Trophoblast cell (in vitro differentiated cells and primary cell): ENCODE measurements at regions not wholly inside any gene's neighbourhood (a gene's known extent, or its start where the extent isn't known, plus 50 kb on each side); places are given as distances from the start of the nearest gene placed in this dataset.

ENCODE experiments used
- DNase-seq, 2 donors: peaks; one replicate each; pipeline ENCODE4 v3.0.0-alpha.2; 2016
- H2AFZ ChIP-seq: 2 replicates; pipeline ENCODE4 v1.6.1; 2013; ENCODE audit warnings: low read length, moderate library complexity, mild to moderate bottlenecking; ENCODE audit not compliant: insufficient read depth, poor library complexity
- H2AK5ac ChIP-seq: 2 replicates; pipeline ENCODE4 v1.6.1; 2013; ENCODE audit warnings: mild to moderate bottlenecking, low read length
- H2BK120ac ChIP-seq: 2 replicates; pipeline ENCODE4 v1.6.1; 2013; ENCODE audit warnings: low read length, mild to moderate bottlenecking, moderate library complexity; ENCODE audit not compliant: insufficient read depth, poor library complexity
- H2BK12ac ChIP-seq: 2 replicates; pipeline ENCODE4 v1.6.1; 2013; ENCODE audit warnings: mild to moderate bottlenecking, low read length, moderate library complexity
- H2BK5ac ChIP-seq: 2 replicates; pipeline ENCODE4 v1.6.1; 2013; ENCODE audit warnings: low read length, low read depth, moderate library complexity, mild to moderate bottlenecking; ENCODE audit not compliant: poor library complexity
- H3K14ac ChIP-seq: 2 replicates; pipeline ENCODE4 v1.6.1; 2013; ENCODE audit warnings: mild to moderate bottlenecking, low read length
- H3K18ac ChIP-seq: 2 replicates; pipeline ENCODE4 v1.6.1; 2013; ENCODE audit warnings: mild to moderate bottlenecking, low read length
- H3K23ac ChIP-seq: 2 replicates; pipeline ENCODE4 v1.6.1; 2013; ENCODE audit warnings: low read length
- H3K27ac ChIP-seq: 2 replicates; pipeline ENCODE4 v1.5.1; 2013; ENCODE audit warnings: low read depth, mild to moderate bottlenecking, inconsistent platforms, low read length, moderate library complexity
- H3K27me3 ChIP-seq: 2 replicates; pipeline ENCODE4 v1.6.1; 2013; ENCODE audit warnings: inconsistent platforms, mild to moderate bottlenecking, low read length, moderate library complexity; ENCODE audit not compliant: insufficient read depth
- H3K36me3 ChIP-seq, 2 experiments: 1 replicate in 1 of 2; 2 replicates in 1 of 2; pipeline ENCODE4 v1.6.1; 2013; ENCODE audit warnings: low read length in 2 of 2, mild to moderate bottlenecking in 2 of 2, moderate library complexity in 1 of 2; ENCODE audit not compliant: insufficient read depth in 2 of 2, control insufficient read depth in 1 of 2
- H3K4ac ChIP-seq: 2 replicates; pipeline ENCODE4 v1.6.1; 2013; ENCODE audit warnings: low read depth, mild to moderate bottlenecking, low read length, moderate library complexity
- H3K4me1 ChIP-seq, 2 experiments: 1 replicate in 1 of 2; 2 replicates in 1 of 2; pipeline ENCODE4 v1.6.1; 2013; ENCODE audit warnings: low read length in 2 of 2, mild to moderate bottlenecking in 2 of 2, moderate library complexity in 1 of 2; ENCODE audit not compliant: insufficient read depth in 2 of 2, control insufficient read depth in 1 of 2
- H3K4me2 ChIP-seq: 2 replicates; pipeline ENCODE4 v1.6.1; 2013; ENCODE audit warnings: inconsistent platforms, mild to moderate bottlenecking, low read length, moderate library complexity
- H3K4me3 ChIP-seq: 2 replicates; pipeline ENCODE4 v1.5.1; 2013; ENCODE audit warnings: mild to moderate bottlenecking, low read depth, low read length, inconsistent platforms
- H3K79me1 ChIP-seq: one replicate; pipeline ENCODE4 v1.6.1; 2013; ENCODE audit warnings: low read length
- H3K79me2 ChIP-seq: 2 replicates; pipeline ENCODE4 v1.6.1; 2013; ENCODE audit warnings: low read length, mild to moderate bottlenecking; ENCODE audit not compliant: control insufficient read depth, insufficient read depth, poor library complexity
- H3K9ac ChIP-seq: 2 replicates; pipeline ENCODE4 v1.6.1; 2013; ENCODE audit warnings: mild to moderate bottlenecking, low read length
- H3K9me3 ChIP-seq: 2 replicates; pipeline ENCODE4 v1.6.1; 2013; ENCODE audit warnings: low read depth, mild to moderate bottlenecking, control low read depth, inconsistent platforms, low read length; ENCODE audit not compliant: insufficient read depth
- H4K12ac ChIP-seq: 2 replicates; pipeline ENCODE4 v1.6.1; 2013; ENCODE audit warnings: low read depth, mild to moderate bottlenecking, low read length, moderate library complexity
- H4K8ac ChIP-seq: 2 replicates; pipeline ENCODE4 v1.6.1; 2013; ENCODE audit warnings: low read depth, mild to moderate bottlenecking, low read length, moderate library complexity
- H4K91ac ChIP-seq: one replicate; pipeline ENCODE4 v1.6.1; 2013; ENCODE audit warnings: low read depth, mild to moderate bottlenecking, low read length, moderate library complexity
- WGBS: extraction: QIAGEN DNeasy Blood & Tissue Kit; methylation state at CpG from one replicate; pipeline ENCODE4 v1.1.7; 2013; ENCODE audit warnings: missing lambda C conversion rate; ENCODE audit not compliant: insufficient read length, insufficient coverage; ENCODE audit errors: extremely low coverage; 5-methylcytosine and 5-hydroxymethylcytosine counted together

- Histone ChIP-seq H4K91ac (no peak overlapping the region), H2BK5ac (no peak overlapping the region), H4K12ac (no peak overlapping the region), H3K79me1 (peaks cover 4% of the 10 kb centered on the region), H3K4me1 (peaks cover 8 to 14% of the 10 kb centered on the region in 2 experiments), H2AFZ (no peak overlapping the region), H3K9ac (no peak overlapping the region), H3K9me3 (no peaks in the 10 kb centered on the region), H3K18ac (no peak overlapping the region), H3K23ac (no peak overlapping the region), H4K8ac (no peak overlapping the region), H3K27me3 (no peaks in the 10 kb centered on the region), H3K36me3 (no peaks in the 10 kb centered on the region), H2BK120ac (no peak overlapping the region), H3K14ac (no peak overlapping the region), H3K4me3 (no peak overlapping the region), H2BK12ac (no peak overlapping the region), H3K4me2 (no peak overlapping the region), H3K4ac (no peak overlapping the region), H3K79me2 (no peaks in the 10 kb centered on the region), H2AK5ac (no peak overlapping the region), H3K27ac (no peak overlapping the region)
- DNase-seq: peak in 1 of 2 donors; percentile 37
- WGBS: no CpG with 5 or more reads among the region's 1 CpG
Observed at GRCh38 chr10:35925493-35925892, 283.4 kb upstream of the FZD8 start.

GRCh38 chr10:35924759-35925158 lies 282.7 kb upstream of the FZD8 start:
- Histone ChIP-seq H4K91ac (no peak overlapping the region), H2BK12ac (no peak overlapping the region), H3K9ac (no peak overlapping the region), H4K12ac (no peak overlapping the region), H3K36me3 (no peaks in the 10 kb centered on the region), H3K79me2 (no peaks in the 10 kb centered on the region), H3K4me2 (no peak overlapping the region), H3K27me3 (no peaks in the 10 kb centered on the region), H2BK5ac (no peak overlapping the region), H3K23ac (no peak overlapping the region), H3K27ac (no peak overlapping the region), H3K79me1 (peaks cover 4% of the 10 kb centered on the region), H2AFZ (no peak overlapping the region), H3K14ac (no peak overlapping the region), H3K9me3 (no peaks in the 10 kb centered on the region), H3K4ac (no peak overlapping the region), H3K18ac (no peak overlapping the region), H3K4me3 (no peak overlapping the region), H2AK5ac (no peak overlapping the region), H2BK120ac (no peak overlapping the region), H3K4me1 (peaks cover 8 to 14% of the 10 kb centered on the region in 2 experiments), H4K8ac (no peak overlapping the region)
- WGBS: no CpG with 5 or more reads among the region's 1 CpG
- no peak for DNase-seq

GRCh38 chr10:35922876-35923600 lies 280.9 kb upstream of the FZD8 start:
- no peak overlapping the region for H3K9ac ChIP-seq
- no peak overlapping the region for H3K4me2 ChIP-seq
- H3K27ac ChIP-seq: no peak overlapping the region
- no peaks in the 10 kb centered on the region for H3K36me3 ChIP-seq
- no peak overlapping the region for H3K4ac ChIP-seq
- H4K91ac ChIP-seq: no peak overlapping the region
- no peaks in the 10 kb centered on the region for H3K79me2 ChIP-seq
- no peak overlapping the region for H3K14ac ChIP-seq
- no peak overlapping the region for H3K4me3 ChIP-seq
- no peaks in the 10 kb centered on the region for H3K9me3 ChIP-seq
- H2BK12ac ChIP-seq: no peak overlapping the region
- H3K27me3 ChIP-seq: no peaks in the 10 kb centered on the region
- H2AK5ac ChIP-seq: no peak overlapping the region
- no peak overlapping the region for H4K12ac ChIP-seq
- no peak overlapping the region for H2BK120ac ChIP-seq
- H3K18ac ChIP-seq: no peak overlapping the region
- peak overlapping the region; percentile 98 for H3K23ac ChIP-seq
- no peak overlapping the region for H4K8ac ChIP-seq
- no peak for DNase-seq
- H2AFZ ChIP-seq: no peak overlapping the region
- H2BK5ac ChIP-seq: no peak overlapping the region
- peaks cover 8 to 14% of the 10 kb centered on the region in 2 experiments for H3K4me1 ChIP-seq
- WGBS: no CpG with 5 or more reads among the region's 4 CpGs
- H3K79me1 ChIP-seq: peaks cover 4% of the 10 kb centered on the region

GRCh38 chr10:35921866-35922350 lies 279.8 kb upstream of the FZD8 start:
- no peaks in the 10 kb centered on the region for H3K79me2 ChIP-seq
- H2BK120ac ChIP-seq: no peak overlapping the region
- WGBS: no CpG with 5 or more reads among the region's 13 CpGs
- H3K4me3 ChIP-seq: no peak overlapping the region
- H3K23ac ChIP-seq: no peak overlapping the region
- H3K18ac ChIP-seq: no peak overlapping the region
- H2AFZ ChIP-seq: no peak overlapping the region
- H3K9me3 ChIP-seq: no peaks in the 10 kb centered on the region
- H3K36me3 ChIP-seq: no peaks in the 10 kb centered on the region
- H3K4ac ChIP-seq: no peak overlapping the region
- no peak overlapping the region for H4K8ac ChIP-seq
- peaks cover 5 to 6% of the 10 kb centered on the region in 2 experiments for H3K4me1 ChIP-seq
- no peak overlapping the region for H3K27ac ChIP-seq
- no peak overlapping the region for H2BK5ac ChIP-seq
- DNase-seq: peak; percentile 80 to 87
- H4K91ac ChIP-seq: no peak overlapping the region
- H3K14ac ChIP-seq: no peak overlapping the region
- H3K9ac ChIP-seq: no peak overlapping the region
- no peak overlapping the region for H4K12ac ChIP-seq
- peak overlapping the region; percentile 18 for H2BK12ac ChIP-seq
- no peak overlapping the region for H2AK5ac ChIP-seq
- no peak overlapping the region for H3K4me2 ChIP-seq
- no peaks in the 10 kb centered on the region for H3K27me3 ChIP-seq
- peaks cover 2% of the 10 kb centered on the region for H3K79me1 ChIP-seq
